SH-SY5Y (cell line): ENCODE measurements at regions not wholly inside any gene's neighbourhood (a gene's known extent, or its start where the extent isn't known, plus 50 kb on each side); places are given as distances from the start of the nearest gene placed in this dataset.

Source experiments
- GATA2 ChIP-seq: IDR thresholded peaks from 2 replicates; pipeline ENCODE4 v1.6.1; 2011; ENCODE audit warnings: mild to moderate bottlenecking, low read depth, low read length
- GATA3 ChIP-seq: IDR thresholded peaks from 2 replicates; pipeline ENCODE4 v1.6.1; 2011; ENCODE audit warnings: low read depth, mild to moderate bottlenecking, low read length, moderate library complexity

DNA sequence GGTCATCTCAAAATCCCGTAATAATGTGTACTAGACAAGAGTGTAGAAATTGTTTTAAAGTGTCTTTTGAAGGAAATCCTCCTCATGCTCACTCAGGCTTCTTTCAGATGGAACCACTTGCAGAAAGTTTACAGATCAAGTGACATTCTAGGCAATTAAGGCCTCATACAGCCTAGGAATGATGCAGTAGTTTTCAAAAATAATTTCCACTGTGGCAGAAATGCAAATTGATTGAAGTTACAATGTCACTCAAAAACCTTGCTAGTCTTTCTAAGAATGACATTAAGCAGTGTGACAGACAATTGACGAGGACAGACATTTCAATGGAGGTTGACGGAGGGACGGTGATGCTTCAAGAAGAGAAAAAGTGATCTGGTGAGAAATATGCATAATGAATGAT is 53.5 kb upstream of the CDH8 start:
- TF ChIP-seq GATA2 = no peak
- no peak for TF ChIP-seq GATA3
